GM19239 (cell line): ENCODE measurements at regions not wholly inside any gene's neighbourhood (a gene's known extent, or its start where the extent isn't known, plus 50 kb on each side); places are given as distances from the start of the nearest gene placed in this dataset.
"Not testable (repeated sequence)": the region's sequence is repeated elsewhere in the genome, so short reads cannot be mapped to it uniquely, and the experiment has no call there.

Experiments
- DNase-seq: peaks from one replicate; pipeline ENCODE4 v3.0.0; 2011; ENCODE audit warnings: low spot score; ENCODE audit not compliant: insufficient read length
- FAIRE-seq: peaks from 2 replicates; lab custom pipeline; 2011; peaks lifted over from hg19 to GRCh38; lab: Jason Lieb, UNC

- DNase-seq (no peak), FAIRE-seq (no peak)
Observed at GRCh38 chr2:234172532-234172931, 122.0 kb downstream of the SPP2 start.

- no peak for DNase-seq
- no peak for FAIRE-seq
Observed at GRCh38 chr2:234172066-234172465, 121.6 kb downstream of the SPP2 start.

- FAIRE-seq (no peak), DNase-seq (no peak)
Observed at GRCh38 chr2:234171666-234172065, 121.2 kb downstream of the SPP2 start.

GRCh38 chr2:234169674-234170073 is 119.2 kb downstream of the SPP2 start:
- FAIRE-seq (no peak), DNase-seq (no peak)

- not testable (repeated sequence) for FAIRE-seq, DNase-seq
Observed at GRCh38 chr2:234168605-234169570, 118.4 kb downstream of the SPP2 start.

- FAIRE-seq (peak; percentile 28), DNase-seq (no peak)
Observed at GRCh38 chr2:234166531-234166930, 116.0 kb downstream of the SPP2 start.

- DNase-seq (no peak), FAIRE-seq (no peak)
Observed at GRCh38 chr2:234165421-234165820, 114.9 kb downstream of the SPP2 start.

- DNase-seq (peak; percentile 6), FAIRE-seq (peak; percentile 51)
Observed at GRCh38 chr2:234164493-234165413, 114.3 kb downstream of the SPP2 start.

GRCh38 chr2:234163510-234164045 is 113.1 kb downstream of the SPP2 start:
- FAIRE-seq = no peak

GRCh38 chr2:234162861-234163260 is 112.4 kb downstream of the SPP2 start:
- FAIRE-seq (no peak), DNase-seq (no peak)

More at GRCh38 chr2:234163510-234164045, 113.1 kb downstream of the SPP2 start:
- DNase-seq = no peak

GRCh38 chr2:234161932-234162331 is 111.4 kb downstream of the SPP2 start:
- FAIRE-seq (no peak), DNase-seq (no peak)

- FAIRE-seq (no peak), DNase-seq (no peak)
Observed at GRCh38 chr2:234158812-234159211, 108.3 kb downstream of the SPP2 start.

GRCh38 chr2:234157817-234158588 is 107.5 kb downstream of the SPP2 start:
- FAIRE-seq = no peak

GRCh38 chr2:234156326-234156725 is 105.8 kb downstream of the SPP2 start:
- no peak for FAIRE-seq
- no peak for DNase-seq

More at GRCh38 chr2:234157817-234158588, 107.5 kb downstream of the SPP2 start:
- DNase-seq = no peak

GRCh38 chr2:234152835-234153234 is 102.3 kb downstream of the SPP2 start:
- DNase-seq, FAIRE-seq: not testable (repeated sequence)

GRCh38 chr2:234147335-234147861 is 96.9 kb downstream of the SPP2 start:
- DNase-seq (no peak), FAIRE-seq (no peak)

- no peak for FAIRE-seq
Observed at GRCh38 chr2:234146087-234146826, 95.8 kb downstream of the SPP2 start.

GRCh38 chr2:234145511-234145910 is 95.0 kb downstream of the SPP2 start:
- DNase-seq (no peak), FAIRE-seq (no peak)

More at GRCh38 chr2:234146087-234146826, 95.8 kb downstream of the SPP2 start:
- DNase-seq = no peak

- no peak for FAIRE-seq
- DNase-seq = no peak
Observed at GRCh38 chr2:234145057-234145456, 94.6 kb downstream of the SPP2 start.
